Smooth muscle cell (in vitro differentiated cells): ENCODE measurements at regions not wholly inside any gene's neighbourhood (a gene's known extent, or its start where the extent isn't known, plus 50 kb on each side); places are given as distances from the start of the nearest gene placed in this dataset.

Experiments
- DNase-seq: peaks from one replicate; lab custom pipeline; 2025; ENCODE audit not compliant: unreplicated experiment; lab: John Stamatoyannopoulos, UW
- H2AFZ ChIP-seq: fragments of 200-600 bp; sonication (generic); 2 replicates; pipeline ENCODE4 v1.6.0; 2016; ENCODE audit warnings: antibody characterized with exemption, low read depth, mild to moderate bottlenecking
- H3F3A ChIP-seq: fragments of 200-600 bp; sonication (generic); 2 replicates; pipeline ENCODE4 v1.6.0; 2017; ENCODE audit warnings: antibody characterized with exemption, low read depth
- H3K27ac ChIP-seq: fragments of 200-600 bp; sonication (generic); 2 replicates; pipeline ENCODE4 v1.5.1; 2016; ENCODE audit warnings: low read depth, mild to moderate bottlenecking
- H3K27me3 ChIP-seq: fragments of 200-600 bp; sonication (generic); 2 replicates; pipeline ENCODE4 v1.6.1; 2016; ENCODE audit warnings: low read depth, mild to moderate bottlenecking
- H3K36me3 ChIP-seq: fragments of 200-600 bp; sonication (generic); 2 replicates; pipeline ENCODE4 v1.5.1; 2016; ENCODE audit warnings: low read depth
- H3K4me1 ChIP-seq: fragments of 200-600 bp; sonication (generic); 2 replicates; pipeline ENCODE4 v1.5.1; 2016; ENCODE audit warnings: low read depth
- H3K4me2 ChIP-seq: fragments of 200-600 bp; sonication (generic); 2 replicates; pipeline ENCODE4 v1.6.0; 2016; ENCODE audit warnings: mild to moderate bottlenecking
- H3K4me3 ChIP-seq: fragments of 200-600 bp; sonication (generic); 2 replicates; pipeline ENCODE4 v1.5.1; 2016; ENCODE audit warnings: mild to moderate bottlenecking
- H3K79me2 ChIP-seq: fragments of 200-600 bp; sonication (generic); 2 replicates; pipeline ENCODE4 v1.6.0; 2016; ENCODE audit warnings: low read depth, mild to moderate bottlenecking
- H3K9ac ChIP-seq: fragments of 200-600 bp; sonication (generic); 2 replicates; pipeline ENCODE4 v1.6.0; 2016; ENCODE audit warnings: low read depth
- H3K9me3 ChIP-seq: fragments of 200-600 bp; sonication (generic); replicated peaks from 2 replicates; pipeline ENCODE4 v1.5.1; 2016; ENCODE audit warnings: low read depth
- H4K20me1 ChIP-seq: fragments of 200-600 bp; sonication (generic); 2 replicates; pipeline ENCODE4 v1.6.0; 2016; ENCODE audit warnings: low read depth
- WGBS: methylation state at CpG from one replicate; pipeline ENCODE4 v1.1.7; 2016; ENCODE audit warnings: low lambda C conversion rate; 5-methylcytosine and 5-hydroxymethylcytosine counted together
- TF ChIP-seq, protein P1 (sequence below): fragments of 200-600 bp; sonication (generic); IDR thresholded peaks from 2 replicates; pipeline ENCODE4 v1.5.1; 2017; ENCODE audit warnings: borderline replicate concordance, mild to moderate bottlenecking, antibody characterized with exemption; ENCODE audit not compliant: insufficient read depth, poor library complexity, severe bottlenecking

DNA sequence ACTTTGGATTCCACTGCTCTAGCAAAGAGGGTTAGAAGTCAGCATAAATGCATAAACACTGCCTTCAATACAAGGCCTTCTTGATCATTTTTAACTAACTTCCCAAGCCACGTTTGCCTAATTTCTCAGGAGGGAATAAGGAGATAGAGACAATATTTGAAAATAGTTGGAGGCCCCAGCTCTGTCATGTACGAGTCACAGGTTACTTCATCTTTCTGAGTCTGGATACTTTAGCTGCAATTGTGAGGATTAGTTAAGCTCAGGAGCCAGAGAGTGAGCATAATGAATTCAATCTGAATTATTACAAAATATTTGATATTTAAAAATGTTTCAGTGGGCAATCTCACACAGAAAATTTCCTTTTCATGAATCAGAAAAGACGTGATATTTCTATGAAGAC lies 298.9 kb downstream of the SHOX2 start:
- 72% methylated on average over 3 of the region's 3 CpGs for WGBS
- Histone ChIP-seq H3K4me3 (no peak overlapping the region), H3K36me3 (no peaks in the 10 kb centered on the region), H3F3A (no peaks in the 10 kb centered on the region), H3K27me3 (no peaks in the 10 kb centered on the region), H2AFZ (no peak overlapping the region), H3K79me2 (no peaks in the 10 kb centered on the region), H3K4me2 (no peak overlapping the region), H3K9ac (no peak overlapping the region), H3K4me1 (no peaks in the 10 kb centered on the region), H3K27ac (no peak overlapping the region), H4K20me1 (no peaks in the 10 kb centered on the region), H3K9me3 (no peaks in the 10 kb centered on the region)
- DNase-seq = no peak
- TF ChIP-seq, protein P1, sequence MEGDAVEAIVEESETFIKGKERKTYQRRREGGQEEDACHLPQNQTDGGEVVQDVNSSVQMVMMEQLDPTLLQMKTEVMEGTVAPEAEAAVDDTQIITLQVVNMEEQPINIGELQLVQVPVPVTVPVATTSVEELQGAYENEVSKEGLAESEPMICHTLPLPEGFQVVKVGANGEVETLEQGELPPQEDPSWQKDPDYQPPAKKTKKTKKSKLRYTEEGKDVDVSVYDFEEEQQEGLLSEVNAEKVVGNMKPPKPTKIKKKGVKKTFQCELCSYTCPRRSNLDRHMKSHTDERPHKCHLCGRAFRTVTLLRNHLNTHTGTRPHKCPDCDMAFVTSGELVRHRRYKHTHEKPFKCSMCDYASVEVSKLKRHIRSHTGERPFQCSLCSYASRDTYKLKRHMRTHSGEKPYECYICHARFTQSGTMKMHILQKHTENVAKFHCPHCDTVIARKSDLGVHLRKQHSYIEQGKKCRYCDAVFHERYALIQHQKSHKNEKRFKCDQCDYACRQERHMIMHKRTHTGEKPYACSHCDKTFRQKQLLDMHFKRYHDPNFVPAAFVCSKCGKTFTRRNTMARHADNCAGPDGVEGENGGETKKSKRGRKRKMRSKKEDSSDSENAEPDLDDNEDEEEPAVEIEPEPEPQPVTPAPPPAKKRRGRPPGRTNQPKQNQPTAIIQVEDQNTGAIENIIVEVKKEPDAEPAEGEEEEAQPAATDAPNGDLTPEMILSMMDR = no peak

GRCh38 chr3:157805538-157805937 lies 300.7 kb downstream of the SHOX2 start:
- no peaks in the 10 kb centered on the region for H4K20me1 ChIP-seq
- no peak overlapping the region for H3K4me3 ChIP-seq
- H3F3A ChIP-seq = no peaks in the 10 kb centered on the region
- no peak overlapping the region for H3K9ac ChIP-seq
- 93% methylated on average over 2 of the region's 2 CpGs for WGBS
- H2AFZ ChIP-seq = no peak overlapping the region
- H3K4me2 ChIP-seq = no peak overlapping the region
- no peaks in the 10 kb centered on the region for H3K9me3 ChIP-seq
- no peak overlapping the region for H3K27ac ChIP-seq
- no peak for DNase-seq
- H3K79me2 ChIP-seq = no peaks in the 10 kb centered on the region
- TF ChIP-seq, protein P1 = no peak
- H3K4me1 ChIP-seq = no peaks in the 10 kb centered on the region
- no peaks in the 10 kb centered on the region for H3K27me3 ChIP-seq
- no peaks in the 10 kb centered on the region for H3K36me3 ChIP-seq

DNA sequence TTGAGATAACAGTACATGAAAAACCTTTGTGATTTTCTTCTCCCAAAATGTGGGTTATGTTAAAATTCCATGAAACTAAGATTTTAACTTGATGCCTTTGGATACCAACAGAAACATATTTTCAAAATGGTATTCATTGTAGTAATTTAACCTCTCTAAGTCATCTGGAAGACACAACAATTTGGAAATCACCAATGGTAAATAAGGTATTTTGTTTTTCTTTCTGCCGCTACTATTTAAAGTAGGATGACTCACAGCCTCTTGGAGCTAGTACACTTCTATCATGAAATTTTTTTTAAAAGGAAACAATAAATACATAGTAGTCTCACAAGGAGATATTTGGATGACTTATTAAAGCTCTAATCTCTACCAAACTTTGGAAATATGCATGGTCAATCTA lies 291.6 kb upstream of the VEPH1 start:
- Histone ChIP-seq H3K27me3 (no peaks in the 10 kb centered on the region), H3K4me2 (no peak overlapping the region), H3K4me1 (no peaks in the 10 kb centered on the region), H3K9me3 (no peaks in the 10 kb centered on the region), H2AFZ (no peak overlapping the region), H3K9ac (no peak overlapping the region), H3F3A (no peaks in the 10 kb centered on the region), H4K20me1 (no peaks in the 10 kb centered on the region), H3K79me2 (no peaks in the 10 kb centered on the region), H3K27ac (no peak overlapping the region), H3K4me3 (no peak overlapping the region), H3K36me3 (no peaks in the 10 kb centered on the region)
- no peak for DNase-seq
- TF ChIP-seq, protein P1 = no peak
- 14% methylated on average over 1 of the region's 1 CpG for WGBS

- Histone ChIP-seq H4K20me1 (no peaks in the 10 kb centered on the region), H3K9me3 (no peaks in the 10 kb centered on the region), H3K4me3 (no peak overlapping the region), H3K27ac (no peak overlapping the region), H3K27me3 (no peaks in the 10 kb centered on the region), H3K4me2 (no peak overlapping the region), H3K4me1 (no peaks in the 10 kb centered on the region), H3K9ac (no peak overlapping the region), H2AFZ (no peak overlapping the region), H3F3A (no peaks in the 10 kb centered on the region), H3K79me2 (no peaks in the 10 kb centered on the region), H3K36me3 (no peaks in the 10 kb centered on the region)
- no peak for DNase-seq
- TF ChIP-seq, protein P1 = no peak
- WGBS = 95% methylated on average over 9 of the region's 9 CpGs
Measured at GRCh38 chr3:157793745-157794144, 290.5 kb upstream of the VEPH1 start.
